K562 (cell line): ENCODE measurements at regions not wholly inside any gene's neighbourhood (a gene's known extent, or its start where the extent isn't known, plus 50 kb on each side); places are given as distances from the start of the nearest gene placed in this dataset.

Source experiments
- ATAC-seq: fragments of 200-7000 bp; cut with Tn5 transposase; 3 replicates; pipeline ENCODE4 v1.9.1; 2020; ENCODE audit warnings: moderate library complexity
- BruUV-seq: library from RNA; stranded (reverse); fragments of 400-500 nt; replicated peaks from 2 replicates; lab custom pipeline; 2021; lab: Mats Ljungman, UMichigan
- CTCF ChIA-PET: fragments of 300-600 bp; formaldehyde crosslinking; extraction: SDS; loops from one replicate; lab custom pipeline; 2021; ENCODE audit warnings: low intra/inter-chr PET ratio; lab: Yijun Ruan, JAX
- POLR2A ChIA-PET: fragments of 300-600, 350-650 bp; sonication (Branson Sonifier 250); formaldehyde crosslinking; extraction: SDS; loops from one replicate; lab custom pipeline; 2021; ENCODE audit warnings: antibody characterized with exemption, inconsistent platforms; lab: Yijun Ruan, JAX
- DNase-seq, 4 experiments: peaks; one replicate each; pipeline versions ENCODE4 v3.0.0 to v3.0.0-alpha.2; 2011 to 2018; ENCODE audit warnings: low spot score in 3 of 4, mixed read lengths in 3 of 4; ENCODE audit errors: extremely low read depth in 1 of 4
- FAIRE-seq: peaks from 2 replicates; lab custom pipeline; 2011; peaks lifted over from hg19 to GRCh38; lab: Jason Lieb, UNC
- H2AFZ ChIP-seq: 2 replicates; pipeline ENCODE4 v1.6.0; 2011; ENCODE audit warnings: low read depth, low read length, control low read depth, inconsistent platforms
- H3K27ac ChIP-seq: fragments of 200-600 bp; 3 replicates; pipeline ENCODE4 v1.8.0; 2011; ENCODE audit warnings: low read depth, mild to moderate bottlenecking, control low read depth, inconsistent platforms, low read length, moderate library complexity, mixed read lengths; ENCODE audit errors: extremely low read depth
- H3K27me3 ChIP-seq, 2 experiments: fragments of 300-600 bp in 1 of 2; 2 replicates in 1 of 2; 3 replicates in 1 of 2; pipeline versions ENCODE4 v1.6.0 to v1.8.0; 2011; ENCODE audit warnings: inconsistent platforms in 2 of 2, low read length in 2 of 2, mild to moderate bottlenecking in 1 of 2, mixed read lengths in 1 of 2, moderate library complexity in 1 of 2; ENCODE audit not compliant: control insufficient read depth in 2 of 2, insufficient read depth in 2 of 2
- H3K36me3 ChIP-seq: fragments of 300-600 bp; 3 replicates; pipeline ENCODE4 v1.8.0; 2011; ENCODE audit warnings: mild to moderate bottlenecking, low read length, inconsistent platforms; ENCODE audit not compliant: control insufficient read depth, insufficient read depth
- H3K4me1 ChIP-seq, 2 experiments: fragments of 200-600 bp in 1 of 2; replicated peaks in 1 of 2; 2 replicates in 1 of 2; 3 replicates in 1 of 2; pipeline versions ENCODE4 v1.5.1 to v1.8.0; 2011; ENCODE audit warnings: inconsistent platforms in 2 of 2, low read length in 2 of 2, mild to moderate bottlenecking in 1 of 2, mixed read lengths in 1 of 2, moderate library complexity in 1 of 2; ENCODE audit not compliant: control insufficient read depth in 2 of 2, insufficient read depth in 2 of 2
- H3K4me2 ChIP-seq: 2 replicates; pipeline ENCODE4 v1.6.1; 2011; ENCODE audit warnings: low read length, control low read depth, inconsistent platforms, mixed read lengths; ENCODE audit not compliant: insufficient read depth
- H3K4me3 ChIP-seq: fragments of 200-600 bp; sonication (generic), shearing (Covaris generic); 2 replicates; pipeline ENCODE4 v1.5.1; 2016; ENCODE audit warnings: control low read depth, inconsistent platforms
- H3K79me2 ChIP-seq: fragments of 200-600 bp; 3 replicates; pipeline ENCODE4 v1.8.0; 2011; ENCODE audit warnings: low read length, inconsistent platforms; ENCODE audit not compliant: control insufficient read depth, insufficient read depth
- H3K9ac ChIP-seq, 2 experiments: 2 replicates each; pipeline versions ENCODE4 v1.6.0 to v1.6.1; 2011; ENCODE audit warnings: low read depth in 2 of 2, low read length in 2 of 2, control low read depth in 1 of 2, inconsistent platforms in 1 of 2, mild to moderate bottlenecking in 1 of 2, mixed read lengths in 1 of 2; ENCODE audit not compliant: insufficient read depth in 1 of 2
- H3K9me1 ChIP-seq: one replicate; pipeline ENCODE4 v1.6.0; 2011; ENCODE audit warnings: inconsistent platforms, mild to moderate bottlenecking, low read length, moderate library complexity; ENCODE audit not compliant: control insufficient read depth, insufficient read depth
- H3K9me3 ChIP-seq: replicated peaks from 2 replicates; pipeline ENCODE4 v1.5.1; 2011; ENCODE audit warnings: low read depth, low read length, inconsistent platforms; ENCODE audit not compliant: control insufficient read depth, insufficient read depth
- H4K20me1 ChIP-seq: replicated peaks from 2 replicates; pipeline ENCODE4 v1.6.1; 2011; ENCODE audit warnings: low read length, inconsistent platforms, mixed read lengths; ENCODE audit not compliant: control insufficient read depth, insufficient read depth
- CREM ChIP-seq: IDR thresholded peaks from 2 replicates; pipeline ENCODE4 v1.6.1; 2014; ENCODE audit warnings: antibody characterized with exemption, low read depth
- GABPB2 ChIP-seq: fragments of 250-450 bp; sonication (Bioruptor Pico); conservative IDR thresholded peaks from 2 replicates; pipeline ENCODE4 v1.5.1; 2021; ENCODE audit warnings: mild to moderate bottlenecking
- KLF13 ChIP-seq: fragments of 450-650 bp; IDR thresholded peaks from 2 replicates; pipeline ENCODE4 v1.6.1; 2016; ENCODE audit warnings: missing genetic modification characterization, low read depth, mild to moderate bottlenecking, missing compliant biosample characterization, moderate library complexity, borderline replicate concordance
- MTF1 ChIP-seq: fragments of 250-450 bp; sonication (Bioruptor Pico); IDR thresholded peaks from 2 replicates; pipeline ENCODE4 v1.9.0; 2021; ENCODE audit warnings: moderate library complexity, mild to moderate bottlenecking, inconsistent platforms, borderline replicate concordance
- NONO ChIP-seq, 2 experiments: fragments of 200-400 bp in 1 of 2; fragments of 450-650 bp in 1 of 2; formaldehyde crosslinking in 1 of 2; IDR thresholded peaks; 2 replicates each; pipeline ENCODE4 v1.6.1; 2017; ENCODE audit warnings: low read depth in 2 of 2, mild to moderate bottlenecking in 2 of 2, moderate library complexity in 2 of 2, low read length in 1 of 2
- PCBP1 ChIP-seq: fragments of 200-400 bp; formaldehyde crosslinking; IDR thresholded peaks from 2 replicates; pipeline ENCODE4 v1.6.1; 2018; ENCODE audit warnings: mild to moderate bottlenecking, low read depth, low read length; ENCODE audit not compliant: poor library complexity, severe bottlenecking
- PHTF2 ChIP-seq: fragments of 250-450 bp; sonication (Bioruptor Pico); IDR thresholded peaks from 2 replicates; pipeline ENCODE4 v1.5.0; 2021; ENCODE audit warnings: mild to moderate bottlenecking
- TFAM ChIP-seq: fragments of 250-450 bp; sonication (Bioruptor Pico); conservative IDR thresholded peaks from 2 replicates; pipeline ENCODE4 v1.5.0; 2021; ENCODE audit warnings: mild to moderate bottlenecking, moderate library complexity
- ZBTB7A ChIP-seq: IDR thresholded peaks from 2 replicates; pipeline ENCODE4 v1.6.1; 2011; ENCODE audit warnings: low read depth, mild to moderate bottlenecking, low read length, moderate library complexity, borderline replicate concordance; ENCODE audit not compliant: control insufficient read depth
- ZNF23 ChIP-seq: fragments of 250-450 bp; sonication (Bioruptor Pico); IDR thresholded peaks from 2 replicates; pipeline ENCODE4 v1.4.0; 2020; ENCODE audit warnings: mild to moderate bottlenecking
- ZNF324 ChIP-seq: fragments of 250-450 bp; sonication (Bioruptor Pico); IDR thresholded peaks from 2 replicates; pipeline ENCODE4 v1.4.0; 2020; ENCODE audit warnings: mild to moderate bottlenecking
- ZNF696 ChIP-seq: fragments of 250-450 bp; sonication (Bioruptor Pico); conservative IDR thresholded peaks from 2 replicates; pipeline ENCODE4 v1.4.0; 2020; ENCODE audit warnings: mild to moderate bottlenecking, moderate library complexity
- ZNF699 ChIP-seq: fragments of 250-450 bp; sonication (Bioruptor Pico); IDR thresholded peaks from 2 replicates; pipeline ENCODE4 v1.8.0; 2021; ENCODE audit warnings: mild to moderate bottlenecking, moderate library complexity; ENCODE audit not compliant: insufficient replicate concordance
- WGBS: fragments of 100-300 bp; shearing (Covaris generic); methylation state at CpG from one replicate; pipeline ENCODE4 v1.1.6; 2016; ENCODE audit warnings: low coverage, mixed read lengths; ENCODE audit not compliant: insufficient coverage; ENCODE audit errors: missing lambda C conversion rate; 5-methylcytosine and 5-hydroxymethylcytosine counted together
- in situ Hi-C: fragments of 300-500 bp; cut with MboI; formaldehyde crosslinking; loops from 4 replicates; pipeline ENCODE4 v1.15.0; 2018; ENCODE audit warnings: inconsistent platforms, mixed read lengths
- intact Hi-C: fragments of 100-400 bp; cut with micrococcal nuclease; formaldehyde crosslinking; loops from 2 replicates; pipeline ENCODE4 v1.14.2; 2022
- TF ChIP-seq, protein P1 (sequence below): fragments of 250-450 bp; sonication (Bioruptor Pico); IDR thresholded peaks from 2 replicates; pipeline ENCODE4 v1.4.0; 2020; ENCODE audit warnings: mild to moderate bottlenecking, moderate library complexity
- TF ChIP-seq, protein P2 (sequence below), 2 experiments: fragments of 250-450 bp in 1 of 2; fragments of 450-650 bp in 1 of 2; sonication (Bioruptor Pico) in 1 of 2; IDR thresholded peaks; 2 replicates each; pipeline versions ENCODE4 v1.6.1 to v1.8.0; 2016 to 2021; ENCODE audit warnings: mild to moderate bottlenecking in 2 of 2, moderate library complexity in 2 of 2, missing compliant biosample characterization in 1 of 2, missing genetic modification characterization in 1 of 2
- TF ChIP-seq, protein P3 (sequence below): fragments of 450-650 bp; formaldehyde crosslinking; IDR thresholded peaks from 2 replicates; pipeline ENCODE4 v1.4.0; 2020; ENCODE audit warnings: mild to moderate bottlenecking, moderate library complexity
- TF ChIP-seq, protein P4 (sequence below): fragments of 250-450 bp; sonication (Bioruptor Pico); IDR thresholded peaks from 2 replicates; pipeline ENCODE4 v1.8.0; 2022; ENCODE audit warnings: inconsistent platforms, mild to moderate bottlenecking, moderate library complexity, borderline replicate concordance

DNA sequence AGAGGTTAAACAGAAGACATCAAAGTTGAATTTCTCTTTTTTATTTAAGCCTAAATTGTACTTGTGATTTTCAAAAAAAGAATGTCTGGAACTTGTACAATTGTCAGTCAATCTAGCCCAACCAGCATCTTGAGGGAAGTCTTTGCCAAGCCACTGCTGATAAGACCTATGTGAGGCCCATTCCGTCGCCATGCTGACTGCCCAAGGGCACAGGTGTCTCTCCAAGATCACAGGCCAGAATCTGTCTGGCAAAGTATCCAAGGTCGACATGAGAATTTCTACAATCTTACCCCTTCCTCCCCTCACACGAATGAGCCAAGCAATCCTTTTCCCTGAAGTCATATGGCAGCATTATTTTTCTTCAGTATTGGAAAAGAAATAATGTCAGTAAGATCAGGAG, 614.5 kb downstream of the CBLN4 start:
- Histone ChIP-seq H3K9me3 (no peaks in the 10 kb centered on the region), H3K4me2 (no peak overlapping the region), H3K4me3 (no peak overlapping the region), H2AFZ (no peak overlapping the region), H3K27ac (no peak overlapping the region), H3K9me1 (no peaks in the 10 kb centered on the region), H3K27me3 (no peaks in the 10 kb centered on the region), H3K4me1 (no peaks in the 10 kb centered on the region), H3K79me2 (no peaks in the 10 kb centered on the region), H4K20me1 (no peaks in the 10 kb centered on the region), H3K36me3 (no peaks in the 10 kb centered on the region), H3K9ac (no peak overlapping the region)
- 11% methylated on average over 4 of the region's 4 CpGs for WGBS
- BruUV-seq = no TSS peak
- CTCF ChIA-PET = no interaction called here
- DNase-seq = no peak
- no peak for FAIRE-seq
- POLR2A ChIA-PET = no interaction called here
- intact Hi-C loops (no loop called here), in situ Hi-C loops (no loop called here)
- no peak for ATAC-seq
- TF ChIP-seq, protein P1, sequence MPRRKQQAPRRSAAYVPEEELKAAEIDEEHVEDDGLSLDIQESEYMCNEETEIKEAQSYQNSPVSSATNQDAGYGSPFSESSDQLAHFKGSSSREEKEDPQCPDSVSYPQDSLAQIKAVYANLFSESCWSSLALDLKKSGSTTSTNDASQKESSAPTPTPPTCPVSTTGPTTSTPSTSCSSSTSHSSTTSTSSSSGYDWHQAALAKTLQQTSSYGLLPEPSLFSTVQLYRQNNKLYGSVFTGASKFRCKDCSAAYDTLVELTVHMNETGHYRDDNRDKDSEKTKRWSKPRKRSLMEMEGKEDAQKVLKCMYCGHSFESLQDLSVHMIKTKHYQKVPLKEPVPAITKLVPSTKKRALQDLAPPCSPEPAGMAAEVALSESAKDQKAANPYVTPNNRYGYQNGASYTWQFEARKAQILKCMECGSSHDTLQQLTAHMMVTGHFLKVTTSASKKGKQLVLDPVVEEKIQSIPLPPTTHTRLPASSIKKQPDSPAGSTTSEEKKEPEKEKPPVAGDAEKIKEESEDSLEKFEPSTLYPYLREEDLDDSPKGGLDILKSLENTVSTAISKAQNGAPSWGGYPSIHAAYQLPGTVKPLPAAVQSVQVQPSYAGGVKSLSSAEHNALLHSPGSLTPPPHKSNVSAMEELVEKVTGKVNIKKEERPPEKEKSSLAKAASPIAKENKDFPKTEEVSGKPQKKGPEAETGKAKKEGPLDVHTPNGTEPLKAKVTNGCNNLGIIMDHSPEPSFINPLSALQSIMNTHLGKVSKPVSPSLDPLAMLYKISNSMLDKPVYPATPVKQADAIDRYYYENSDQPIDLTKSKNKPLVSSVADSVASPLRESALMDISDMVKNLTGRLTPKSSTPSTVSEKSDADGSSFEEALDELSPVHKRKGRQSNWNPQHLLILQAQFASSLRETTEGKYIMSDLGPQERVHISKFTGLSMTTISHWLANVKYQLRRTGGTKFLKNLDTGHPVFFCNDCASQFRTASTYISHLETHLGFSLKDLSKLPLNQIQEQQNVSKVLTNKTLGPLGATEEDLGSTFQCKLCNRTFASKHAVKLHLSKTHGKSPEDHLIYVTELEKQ (CRISPR knock-in tag) = no peak
- TF ChIP-seq, protein P2, sequence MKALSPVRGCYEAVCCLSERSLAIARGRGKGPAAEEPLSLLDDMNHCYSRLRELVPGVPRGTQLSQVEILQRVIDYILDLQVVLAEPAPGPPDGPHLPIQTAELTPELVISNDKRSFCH (CRISPR knock-in tag; IDR thresholded peaks at IDR 0.05) = no peak
- TF ChIP-seq, protein P2 (tag; IDR thresholded peaks at IDR 0.05) = no peak
- no peak for TF ChIP-seq NONO (IDR thresholded peaks at IDR 0.05; ENCODE audit: low read depth in 2 of 2, low read length in 1 of 2)
- no peak for TF ChIP-seq ZNF23 (CRISPR knock-in tag)
- TF ChIP-seq, protein P3, sequence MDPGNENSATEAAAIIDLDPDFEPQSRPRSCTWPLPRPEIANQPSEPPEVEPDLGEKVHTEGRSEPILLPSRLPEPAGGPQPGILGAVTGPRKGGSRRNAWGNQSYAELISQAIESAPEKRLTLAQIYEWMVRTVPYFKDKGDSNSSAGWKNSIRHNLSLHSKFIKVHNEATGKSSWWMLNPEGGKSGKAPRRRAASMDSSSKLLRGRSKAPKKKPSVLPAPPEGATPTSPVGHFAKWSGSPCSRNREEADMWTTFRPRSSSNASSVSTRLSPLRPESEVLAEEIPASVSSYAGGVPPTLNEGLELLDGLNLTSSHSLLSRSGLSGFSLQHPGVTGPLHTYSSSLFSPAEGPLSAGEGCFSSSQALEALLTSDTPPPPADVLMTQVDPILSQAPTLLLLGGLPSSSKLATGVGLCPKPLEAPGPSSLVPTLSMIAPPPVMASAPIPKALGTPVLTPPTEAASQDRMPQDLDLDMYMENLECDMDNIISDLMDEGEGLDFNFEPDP = no peak
- TF ChIP-seq ZBTB7A = no peak
- TF ChIP-seq GABPB2 (CRISPR knock-in tag) = no peak
- TF ChIP-seq, protein P4, sequence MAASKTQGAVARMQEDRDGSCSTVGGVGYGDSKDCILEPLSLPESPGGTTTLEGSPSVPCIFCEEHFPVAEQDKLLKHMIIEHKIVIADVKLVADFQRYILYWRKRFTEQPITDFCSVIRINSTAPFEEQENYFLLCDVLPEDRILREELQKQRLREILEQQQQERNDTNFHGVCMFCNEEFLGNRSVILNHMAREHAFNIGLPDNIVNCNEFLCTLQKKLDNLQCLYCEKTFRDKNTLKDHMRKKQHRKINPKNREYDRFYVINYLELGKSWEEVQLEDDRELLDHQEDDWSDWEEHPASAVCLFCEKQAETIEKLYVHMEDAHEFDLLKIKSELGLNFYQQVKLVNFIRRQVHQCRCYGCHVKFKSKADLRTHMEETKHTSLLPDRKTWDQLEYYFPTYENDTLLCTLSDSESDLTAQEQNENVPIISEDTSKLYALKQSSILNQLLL (CRISPR knock-in tag) = no peak
- TF ChIP-seq KLF13 (tag) = no peak
- no peak for TF ChIP-seq MTF1 (CRISPR knock-in tag)
- TF ChIP-seq ZNF324 (CRISPR knock-in tag) = no peak
- no peak for TF ChIP-seq TFAM (CRISPR knock-in tag)
- TF ChIP-seq PHTF2 (CRISPR knock-in tag) = no peak
- no peak for TF ChIP-seq PCBP1
- no peak for TF ChIP-seq ZNF696
- TF ChIP-seq ZNF699 = no peak
- TF ChIP-seq CREM = no peak
